Spleen (tissue), 7 donors: ENCODE measurements at regions not wholly inside any gene's neighbourhood (a gene's known extent, or its start where the extent isn't known, plus 50 kb on each side); places are given as distances from the start of the nearest gene placed in this dataset.

Source experiments
- CTCF ChIP-seq, 11 experiments: fragments of 200-600 bp in 7 of 11; fragments of 450-650 bp in 4 of 11; sonication (generic) in 4 of 11; IDR thresholded peaks in 8 of 11; conservative IDR thresholded peaks in 3 of 11; 1 replicate in 7 of 11; 2 replicates in 4 of 11; pipeline versions ENCODE4 v1.4.0 to v1.8.0; 2016 to 2021; ENCODE audit warnings: antibody characterized with exemption in 11 of 11, inconsistent platforms in 4 of 11, mild to moderate bottlenecking in 1 of 11
- POLR2A ChIP-seq, 3 donors: fragments of 450-650 bp; IDR thresholded peaks; one replicate each; pipeline ENCODE4 v1.5.1; 2017; ENCODE audit warnings: antibody characterized with exemption in 3 of 3, mild to moderate bottlenecking in 1 of 3
- POLR2AphosphoS5 ChIP-seq, 3 donors: sonication (generic); formaldehyde crosslinking; IDR thresholded peaks; one replicate each; pipeline ENCODE4 v1.5.1; 2017; ENCODE audit warnings: antibody characterized with exemption in 3 of 3
- donor health status: DM: no; HTN: no; CAD: no; lungs with moderate emphysema.
- donor health status: DM: no; HTN: no; CAD: no.
- donor health status: DM: no; HTN: no; CAD: no.

GRCh38 chr9:3746296-3747275, 220.8 kb upstream of the RFX3 start:
- TF ChIP-seq CTCF (IDR thresholded peaks at IDR 0.05 in 8 of 11, conservative IDR thresholded peaks at IDR 0.05 in 3 of 11) (no peak), POLR2AphosphoS5 (IDR thresholded peaks at IDR 0.05) (no peak), POLR2A (IDR thresholded peaks at IDR 0.05) (no peak)
